ENCODE measurements at regions not wholly inside any gene's neighbourhood (a gene's known extent, or its start where the extent isn't known, plus 50 kb on each side); places are given as distances from the start of the nearest gene placed in this dataset.
"Not testable (repeated sequence)": the region's sequence is repeated elsewhere in the genome, so short reads cannot be mapped to it uniquely, and the experiment has no call there.

DNA sequence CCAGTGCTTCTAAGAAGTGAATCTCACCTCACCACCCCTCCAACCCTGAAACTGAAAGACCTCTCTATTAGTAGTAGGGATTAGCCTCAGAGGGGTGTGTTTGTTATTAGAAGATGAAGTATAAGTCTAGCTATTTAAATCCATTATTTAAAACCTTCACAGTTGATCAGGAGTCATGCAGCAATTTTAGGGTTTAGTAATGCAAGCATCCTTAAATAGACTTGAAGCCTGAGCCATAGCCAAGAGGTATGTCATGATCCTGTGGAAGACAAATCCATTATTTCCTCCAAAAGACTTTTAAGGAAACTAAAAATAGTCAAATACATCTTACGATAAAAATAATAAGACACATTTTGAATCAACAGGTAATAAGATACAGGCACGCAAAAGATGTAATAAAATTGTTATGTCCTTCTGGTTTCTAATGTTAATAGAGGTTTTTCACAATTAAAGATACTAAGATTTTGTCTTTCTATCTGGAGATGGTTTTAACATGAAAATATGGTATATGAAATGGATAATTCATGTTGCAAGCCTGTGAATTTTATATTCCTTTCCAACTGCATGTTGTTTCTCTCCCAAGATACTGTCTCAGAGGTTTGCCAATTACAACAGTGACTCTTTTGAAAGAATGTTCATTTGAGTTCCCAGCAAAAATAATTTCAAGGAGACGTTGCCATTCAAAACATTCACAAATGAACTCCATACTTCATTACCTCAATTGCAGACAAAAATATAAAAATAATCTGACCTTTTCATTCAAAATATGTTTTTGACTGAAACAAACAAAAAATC is 68.0 kb downstream of the LUZP4 start:
- in situ Hi-C loops (cut with HindIII; ENCODE audit: low pct_unique_long_range_greater_than_20kb, low sequenced_read_pairs): no loop called here

DNA sequence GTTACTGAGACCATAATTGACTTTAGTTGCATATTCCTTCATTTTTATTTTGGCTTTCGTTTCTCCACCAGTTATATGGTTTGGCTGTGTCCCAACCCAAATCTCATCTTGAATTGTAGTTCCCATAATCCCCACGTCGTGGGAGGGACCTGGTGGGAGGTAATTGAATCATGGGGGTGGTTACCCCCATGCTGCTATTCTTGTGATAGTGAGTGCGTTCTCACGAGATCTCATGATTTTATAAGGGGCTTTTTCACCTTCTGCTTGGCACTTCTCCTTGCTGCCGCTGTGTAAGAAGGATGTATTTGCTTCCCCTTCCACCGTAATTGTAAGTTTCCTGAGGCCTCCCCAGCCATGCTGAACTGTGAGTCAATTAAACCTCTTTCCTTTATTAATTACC is 70.0 kb downstream of the LUZP4 start:
- DNase-seq (ENCODE audit: low read depth); in situ Hi-C loops (cut with HindIII; ENCODE audit: low pct_unique_long_range_greater_than_20kb, low sequenced_read_pairs): not testable (repeated sequence)

More for the DNA sequence above, 68.0 kb downstream of the LUZP4 start:
- no peak for DNase-seq (ENCODE audit: low read depth)

- no peak for DNase-seq (ENCODE audit: low read depth)
- in situ Hi-C loops (cut with HindIII; ENCODE audit: low pct_unique_long_range_greater_than_20kb, low sequenced_read_pairs): no loop called here
Observed at GRCh38 chrX:115360220-115360781, 70.8 kb downstream of the LUZP4 start.

DNA sequence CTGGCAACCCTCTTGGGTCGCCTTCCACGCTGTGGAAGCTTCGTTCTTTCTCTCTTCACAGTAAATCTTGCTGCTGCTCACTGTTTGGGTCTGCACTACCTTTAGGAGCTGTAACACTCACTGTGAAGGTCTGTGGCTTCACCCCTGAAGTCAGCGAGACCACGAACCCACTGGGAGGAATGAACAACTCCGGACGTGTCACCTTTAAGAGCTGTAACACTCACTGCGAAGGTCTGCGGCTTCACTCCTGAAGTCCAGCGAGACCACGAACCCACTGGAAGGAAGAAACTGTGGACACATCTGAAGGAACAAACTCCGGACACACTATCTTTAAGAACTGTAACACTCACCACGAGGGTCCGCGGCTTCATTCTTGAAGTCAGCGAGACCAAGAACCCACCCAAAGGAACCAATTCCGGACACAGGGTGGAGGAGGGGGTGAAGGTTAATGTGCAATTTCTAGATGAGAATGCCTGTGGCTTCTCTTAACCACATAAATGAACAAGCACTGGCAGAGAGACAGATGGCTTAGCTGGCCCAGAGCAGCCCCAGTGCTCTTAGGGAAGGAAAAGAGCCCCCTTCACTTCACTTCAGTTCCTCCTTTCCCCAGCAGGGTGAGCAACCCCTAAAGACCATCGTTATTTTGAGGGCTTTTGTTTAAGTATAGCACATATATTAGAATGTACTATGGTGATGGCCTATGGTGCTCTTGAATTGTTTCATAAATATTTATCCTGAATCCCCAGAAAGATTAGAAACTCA is 73.0 kb downstream of the LUZP4 start:
- no peak for DNase-seq (ENCODE audit: low read depth)
- in situ Hi-C loops (cut with HindIII; ENCODE audit: low pct_unique_long_range_greater_than_20kb, low sequenced_read_pairs): no loop called here

GRCh38 chrX:115363372-115363771 is 73.9 kb downstream of the LUZP4 start:
- in situ Hi-C loops (cut with HindIII; ENCODE audit: low pct_unique_long_range_greater_than_20kb, low sequenced_read_pairs): no loop called here
- DNase-seq (ENCODE audit: low read depth): no peak

DNA sequence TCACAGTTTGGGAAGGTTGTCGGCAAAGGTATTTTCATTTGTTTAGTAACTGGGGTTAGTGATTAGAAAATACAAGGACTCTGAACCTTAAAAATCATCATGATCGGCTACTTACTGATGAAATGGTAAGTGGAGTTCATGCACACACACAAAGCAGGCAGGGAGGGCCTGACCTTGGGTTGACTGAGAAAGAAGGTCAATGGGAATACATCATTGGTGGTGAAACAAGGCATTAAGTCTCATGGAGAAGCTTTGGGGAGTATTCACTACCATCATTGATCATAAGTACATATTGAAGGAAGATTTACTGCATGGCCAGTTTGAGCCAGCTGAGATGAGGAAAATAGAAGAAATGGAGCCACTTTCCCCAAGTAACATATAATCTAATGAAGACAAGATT is 74.4 kb downstream of the LUZP4 start:
- in situ Hi-C loops (cut with HindIII; ENCODE audit: low pct_unique_long_range_greater_than_20kb, low sequenced_read_pairs): no loop called here
- DNase-seq (ENCODE audit: low read depth): no peak

DNA sequence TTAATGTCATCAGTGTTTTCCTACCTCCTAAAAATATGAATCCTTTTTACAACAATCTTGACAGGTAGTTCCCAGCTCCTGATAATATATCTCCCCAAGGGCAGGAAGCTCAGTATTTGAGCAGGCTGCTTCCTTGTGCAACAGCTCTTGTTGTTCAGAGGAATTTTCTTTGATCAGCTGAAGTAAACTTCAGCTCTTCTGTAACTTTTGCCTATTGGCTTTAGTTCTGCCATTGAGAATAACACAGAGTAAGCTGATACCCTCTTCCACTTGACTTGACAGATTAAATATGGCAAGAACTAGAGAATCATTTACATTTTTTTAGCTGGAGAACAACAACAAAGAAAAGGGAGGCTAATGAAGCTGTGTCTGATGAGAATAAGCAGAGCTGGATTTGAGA is 75.2 kb downstream of the LUZP4 start:
- no peak for DNase-seq (ENCODE audit: low read depth)
- in situ Hi-C loops (cut with HindIII; ENCODE audit: low pct_unique_long_range_greater_than_20kb, low sequenced_read_pairs): no loop called here

DNA sequence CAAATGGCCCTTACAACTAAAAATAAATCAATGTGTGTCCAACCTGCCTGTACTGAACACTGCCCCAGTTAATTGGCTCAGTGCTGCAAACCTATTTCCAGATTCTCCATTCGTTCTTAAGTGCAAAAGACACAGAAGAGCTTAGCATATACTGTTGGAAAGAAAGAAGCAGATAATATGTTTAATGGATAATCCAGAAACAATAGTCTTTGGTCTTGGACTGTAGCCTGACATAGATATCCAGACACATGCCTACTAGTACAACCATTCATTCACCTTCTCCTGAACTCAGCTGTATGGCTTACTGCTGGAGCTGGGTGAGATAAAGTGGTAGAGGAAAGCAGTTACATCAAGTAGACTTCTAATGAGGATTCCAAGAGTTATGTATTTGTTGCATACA is 77.0 kb downstream of the LUZP4 start:
- in situ Hi-C loops (cut with HindIII; ENCODE audit: low pct_unique_long_range_greater_than_20kb, low sequenced_read_pairs): no loop called here
- no peak for DNase-seq (ENCODE audit: low read depth)

DNA sequence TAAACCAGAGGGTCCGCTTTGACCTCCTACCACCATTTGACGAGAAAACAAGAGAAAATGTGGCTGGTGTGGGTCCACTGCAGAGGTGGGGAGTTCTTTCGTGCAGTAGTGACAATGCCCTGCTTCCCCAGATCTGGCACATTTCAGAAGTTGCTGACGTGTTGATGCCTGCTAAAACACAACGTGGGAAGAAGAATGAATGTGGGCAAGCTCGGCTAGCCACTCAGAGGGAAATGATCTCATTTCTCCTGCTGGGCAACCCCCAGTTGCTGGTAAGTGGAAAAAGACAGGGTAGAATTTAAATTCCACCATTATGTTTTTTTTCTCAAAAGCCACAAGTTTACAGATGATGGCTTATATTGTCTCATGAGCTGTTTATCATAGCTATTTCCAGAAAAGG is 77.9 kb downstream of the LUZP4 start:
- in situ Hi-C loops (cut with HindIII; ENCODE audit: low pct_unique_long_range_greater_than_20kb, low sequenced_read_pairs): no loop called here
- no peak for DNase-seq (ENCODE audit: low read depth)

- no peak for DNase-seq (ENCODE audit: low read depth)
- in situ Hi-C loops (cut with HindIII; ENCODE audit: low pct_unique_long_range_greater_than_20kb, low sequenced_read_pairs): no loop called here
Observed at GRCh38 chrX:115367951-115368350, 78.4 kb downstream of the LUZP4 start.

GRCh38 chrX:115368876-115369275 is 79.4 kb downstream of the LUZP4 start:
- no peak for DNase-seq (ENCODE audit: low read depth)
- in situ Hi-C loops (cut with HindIII; ENCODE audit: low pct_unique_long_range_greater_than_20kb, low sequenced_read_pairs): no loop called here

DNA sequence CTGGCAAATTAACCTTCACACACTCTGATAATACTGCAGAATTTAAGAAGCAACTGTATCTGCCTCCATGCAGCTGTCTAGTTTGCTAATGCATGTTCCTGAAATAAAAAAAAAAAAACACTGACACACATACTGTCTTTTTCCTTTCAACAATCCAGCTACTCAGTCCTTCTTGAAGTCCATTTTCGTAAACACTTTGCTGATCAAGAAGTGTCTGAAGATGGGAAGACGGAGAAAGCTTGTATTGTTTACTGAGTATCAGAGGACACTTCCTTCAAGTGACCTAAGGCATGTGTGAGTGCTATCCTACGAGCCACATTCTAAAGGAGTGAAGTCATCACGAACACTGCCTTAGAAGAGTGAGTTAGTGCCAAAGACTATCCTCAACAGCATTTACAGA is 82.6 kb downstream of the LUZP4 start:
- peak; percentile 48 for DNase-seq (ENCODE audit: low read depth)
- in situ Hi-C loops (cut with HindIII; ENCODE audit: low pct_unique_long_range_greater_than_20kb, low sequenced_read_pairs): no loop called here

DNA sequence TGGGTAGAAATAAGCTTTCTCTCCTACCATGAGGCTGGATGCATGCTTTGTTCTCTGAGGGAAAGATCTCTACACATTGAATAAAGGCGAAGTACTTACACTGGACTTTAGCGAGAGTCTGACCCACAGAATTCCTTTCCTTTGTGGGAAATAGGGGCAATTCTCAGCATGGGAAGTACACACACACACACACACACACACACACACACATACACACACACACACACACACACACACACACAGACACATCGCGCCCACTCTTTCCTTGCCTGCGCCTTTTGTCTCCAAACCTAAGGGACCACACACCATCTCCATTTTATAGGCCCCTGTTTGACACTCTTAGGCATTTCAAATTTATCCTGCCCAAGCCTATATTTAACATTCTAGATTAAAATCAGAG is 83.8 kb downstream of the LUZP4 start:
- DNase-seq (ENCODE audit: low read depth): no peak
- in situ Hi-C loops (cut with HindIII; ENCODE audit: low pct_unique_long_range_greater_than_20kb, low sequenced_read_pairs): no loop called here

DNA sequence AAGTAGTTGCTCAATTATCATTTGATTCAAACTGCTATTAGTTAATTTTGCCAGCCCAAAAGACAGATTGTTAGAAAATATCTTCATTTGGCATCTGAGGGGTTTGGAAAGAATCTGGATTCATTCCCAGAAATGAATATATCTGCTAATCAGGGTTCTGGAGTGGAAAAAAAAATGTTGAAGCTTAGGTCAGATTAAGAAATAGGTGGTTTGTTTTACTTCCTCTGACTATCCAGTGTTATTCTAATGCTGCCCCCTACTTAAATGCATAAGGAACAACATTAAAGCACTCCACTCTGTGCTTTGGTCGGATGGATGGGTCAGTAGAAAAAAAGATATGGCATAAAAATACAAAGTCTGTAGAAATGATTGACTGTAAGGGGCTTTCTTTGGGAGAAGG is 89.0 kb downstream of the LUZP4 start:
- in situ Hi-C loops (cut with HindIII; ENCODE audit: low pct_unique_long_range_greater_than_20kb, low sequenced_read_pairs): no loop called here
- no peak for DNase-seq (ENCODE audit: low read depth)

GRCh38 chrX:115387327-115387726 is 97.8 kb downstream of the LUZP4 start:
- in situ Hi-C loops (cut with HindIII; ENCODE audit: low pct_unique_long_range_greater_than_20kb, low sequenced_read_pairs): no loop called here
- no peak for DNase-seq (ENCODE audit: low read depth)

- in situ Hi-C loops (cut with HindIII; ENCODE audit: low pct_unique_long_range_greater_than_20kb, low sequenced_read_pairs): no loop called here
- DNase-seq (ENCODE audit: low read depth): no peak
Observed at GRCh38 chrX:115388879-115389278, 99.4 kb downstream of the LUZP4 start.

- in situ Hi-C loops (cut with HindIII; ENCODE audit: low pct_unique_long_range_greater_than_20kb, low sequenced_read_pairs): no loop called here
- no peak for DNase-seq (ENCODE audit: low read depth)
Observed at GRCh38 chrX:115390078-115390477, 100.6 kb downstream of the LUZP4 start.

GRCh38 chrX:115392031-115392430 is 102.5 kb downstream of the LUZP4 start:
- in situ Hi-C loops (cut with HindIII; ENCODE audit: low pct_unique_long_range_greater_than_20kb, low sequenced_read_pairs): no loop called here
- no peak for DNase-seq (ENCODE audit: low read depth)

DNA sequence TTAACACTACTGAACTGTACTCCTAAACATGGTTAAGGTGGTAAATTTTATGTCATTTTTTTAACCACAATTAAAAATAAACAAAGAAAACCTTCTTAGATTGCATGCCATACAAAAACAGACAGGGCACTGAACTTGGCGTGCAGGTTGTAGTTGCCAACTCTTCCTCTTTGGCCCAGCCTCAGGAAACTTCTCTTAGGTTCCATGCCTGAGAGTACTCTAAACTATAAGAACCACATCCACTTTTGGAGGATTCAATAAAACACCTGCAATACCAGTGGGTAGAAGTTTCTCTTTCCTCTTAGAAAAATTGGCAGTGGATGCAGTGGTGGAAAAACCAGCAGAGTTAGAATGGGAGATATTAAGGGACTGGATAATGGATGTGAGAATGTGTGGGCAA is 103.4 kb downstream of the LUZP4 start:
- in situ Hi-C loops (cut with HindIII; ENCODE audit: low pct_unique_long_range_greater_than_20kb, low sequenced_read_pairs): no loop called here
- DNase-seq (ENCODE audit: low read depth): no peak

All from Caki2 (cell line).